GM10248 (cell line): ENCODE measurements at regions not wholly inside any gene's neighbourhood (a gene's known extent, or its start where the extent isn't known, plus 50 kb on each side); places are given as distances from the start of the nearest gene placed in this dataset.

Experiments used
- CTCF ChIA-PET: fragments of 300-600 bp; sonication (Branson Sonifier 250); formaldehyde crosslinking; extraction: SDS; loops from one replicate; lab custom pipeline; 2021; ENCODE audit warnings: antibody characterized with exemption; lab: Yijun Ruan, JAX
- POLR2A ChIA-PET: fragments of 350-650 bp; sonication (Branson Sonifier 250); formaldehyde crosslinking; extraction: SDS; loops from one replicate; lab custom pipeline; 2020; ENCODE audit warnings: antibody characterized with exemption; lab: Yijun Ruan, JAX
- DNase-seq: peaks from one replicate; pipeline ENCODE4 v3.0.0; 2012; ENCODE audit errors: extremely low spot score
- TF ChIP-seq, protein P1 (sequence below): IDR thresholded peaks from 2 replicates; pipeline ENCODE4 v1.5.1; 2012; ENCODE audit warnings: mild to moderate bottlenecking, low read depth; ENCODE audit errors: extremely low read depth, missing control alignments, control extremely low read depth

DNA sequence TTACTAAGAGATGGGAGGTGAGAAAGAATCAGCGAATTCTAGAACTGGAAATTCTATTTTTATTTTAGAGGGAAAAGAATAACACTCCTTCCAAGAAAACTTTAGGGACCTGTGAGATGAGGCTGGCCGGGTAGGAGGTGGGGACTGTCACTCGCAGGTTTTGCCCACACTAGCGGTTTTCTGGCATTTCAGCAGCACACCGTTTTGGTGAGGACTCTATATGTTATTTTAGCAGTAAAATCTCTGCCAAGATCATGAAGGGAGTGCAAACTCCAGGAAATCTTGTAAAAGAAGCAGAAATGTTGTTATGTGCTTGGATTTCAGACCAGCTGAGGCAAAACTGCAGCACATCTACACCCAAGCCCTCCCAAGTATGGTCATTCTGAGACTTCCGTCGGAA lies 470.6 kb downstream of the PSAT1 start:
- ChIA-PET POLR2A (no interaction called here), CTCF (no interaction called here)
- no peak for DNase-seq
- TF ChIP-seq, protein P1, sequence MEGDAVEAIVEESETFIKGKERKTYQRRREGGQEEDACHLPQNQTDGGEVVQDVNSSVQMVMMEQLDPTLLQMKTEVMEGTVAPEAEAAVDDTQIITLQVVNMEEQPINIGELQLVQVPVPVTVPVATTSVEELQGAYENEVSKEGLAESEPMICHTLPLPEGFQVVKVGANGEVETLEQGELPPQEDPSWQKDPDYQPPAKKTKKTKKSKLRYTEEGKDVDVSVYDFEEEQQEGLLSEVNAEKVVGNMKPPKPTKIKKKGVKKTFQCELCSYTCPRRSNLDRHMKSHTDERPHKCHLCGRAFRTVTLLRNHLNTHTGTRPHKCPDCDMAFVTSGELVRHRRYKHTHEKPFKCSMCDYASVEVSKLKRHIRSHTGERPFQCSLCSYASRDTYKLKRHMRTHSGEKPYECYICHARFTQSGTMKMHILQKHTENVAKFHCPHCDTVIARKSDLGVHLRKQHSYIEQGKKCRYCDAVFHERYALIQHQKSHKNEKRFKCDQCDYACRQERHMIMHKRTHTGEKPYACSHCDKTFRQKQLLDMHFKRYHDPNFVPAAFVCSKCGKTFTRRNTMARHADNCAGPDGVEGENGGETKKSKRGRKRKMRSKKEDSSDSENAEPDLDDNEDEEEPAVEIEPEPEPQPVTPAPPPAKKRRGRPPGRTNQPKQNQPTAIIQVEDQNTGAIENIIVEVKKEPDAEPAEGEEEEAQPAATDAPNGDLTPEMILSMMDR: no peak

DNA sequence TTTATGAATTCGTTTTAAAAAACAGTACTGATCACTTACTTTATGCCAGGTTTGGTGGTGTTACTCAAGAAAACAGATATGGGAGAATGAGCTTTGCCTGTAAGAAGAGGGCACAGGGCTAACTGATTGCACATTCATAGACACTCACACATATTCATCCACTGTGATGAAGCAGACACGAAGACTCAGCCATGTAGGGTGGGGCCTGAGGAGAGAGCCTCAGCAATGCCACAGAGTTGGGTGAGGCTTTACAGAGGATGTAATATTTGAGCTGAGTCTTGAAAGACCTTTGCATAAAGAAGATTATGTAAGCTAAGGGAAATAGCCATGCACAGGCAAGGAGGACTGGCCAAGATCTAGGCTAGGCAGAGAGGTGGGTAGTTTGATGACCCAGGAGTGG lies 472.8 kb downstream of the PSAT1 start:
- no peak for DNase-seq
- TF ChIP-seq, protein P1: no peak
- ChIA-PET CTCF (no interaction called here), POLR2A (no interaction called here)

DNA sequence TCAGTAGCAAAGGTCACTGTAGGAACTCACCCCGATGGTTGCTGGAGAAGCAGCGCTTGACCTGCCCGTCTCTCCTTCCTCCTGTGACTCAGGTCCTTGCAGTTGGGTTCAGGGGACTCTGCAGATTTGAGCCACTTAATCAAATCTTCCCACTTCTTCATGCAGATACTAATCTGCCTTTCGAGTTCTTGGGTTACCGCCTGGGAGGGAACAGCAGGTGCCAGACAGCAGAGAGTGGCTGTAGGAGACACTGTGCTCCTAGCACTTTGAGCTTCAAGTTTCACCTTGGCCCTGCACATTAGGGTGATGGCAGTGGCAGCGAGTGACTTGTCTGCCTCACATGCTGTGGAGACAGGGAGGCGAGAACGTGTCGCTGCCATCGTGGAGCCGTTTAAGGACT lies 478.3 kb downstream of the PSAT1 start:
- TF ChIP-seq, protein P1: no peak
- ChIA-PET CTCF (no interaction called here), POLR2A (no interaction called here)
- DNase-seq: no peak

DNA sequence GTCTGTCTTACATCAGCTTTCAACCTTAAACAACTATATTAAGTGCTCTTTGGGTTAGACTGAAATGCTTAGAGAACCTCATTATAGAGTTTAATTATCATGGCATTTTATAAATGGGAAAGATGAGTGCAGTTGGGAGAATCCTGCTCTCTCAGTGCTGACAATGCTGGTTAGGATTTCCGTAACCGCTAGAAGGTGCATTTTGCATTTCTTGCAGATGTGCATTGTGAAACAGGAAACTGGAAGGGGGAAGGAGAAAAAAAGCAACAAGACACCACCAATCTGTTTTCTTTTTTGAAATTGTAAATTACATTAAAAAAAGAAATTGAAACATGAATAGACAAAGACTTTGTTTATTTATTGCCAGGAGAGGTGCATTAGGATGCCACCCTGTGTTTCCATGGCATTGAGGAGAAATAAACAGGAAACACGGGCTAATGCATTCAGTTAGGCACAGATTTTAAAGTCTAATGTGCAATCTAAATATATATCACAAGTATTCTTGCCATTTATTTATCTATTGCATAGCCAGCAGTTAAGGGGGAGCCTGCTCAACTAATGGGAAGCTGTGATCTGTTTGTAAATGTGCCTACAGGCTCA lies 478.9 kb downstream of the PSAT1 start:
- ChIA-PET CTCF (interaction anchor here (1.4 kb wide), 1 partner anchor 12 kb away, joined by 4 read pairs; no protein-coding TSS in a partner anchor), POLR2A (no interaction called here)
- no peak for DNase-seq
- TF ChIP-seq, protein P1: no peak

DNA sequence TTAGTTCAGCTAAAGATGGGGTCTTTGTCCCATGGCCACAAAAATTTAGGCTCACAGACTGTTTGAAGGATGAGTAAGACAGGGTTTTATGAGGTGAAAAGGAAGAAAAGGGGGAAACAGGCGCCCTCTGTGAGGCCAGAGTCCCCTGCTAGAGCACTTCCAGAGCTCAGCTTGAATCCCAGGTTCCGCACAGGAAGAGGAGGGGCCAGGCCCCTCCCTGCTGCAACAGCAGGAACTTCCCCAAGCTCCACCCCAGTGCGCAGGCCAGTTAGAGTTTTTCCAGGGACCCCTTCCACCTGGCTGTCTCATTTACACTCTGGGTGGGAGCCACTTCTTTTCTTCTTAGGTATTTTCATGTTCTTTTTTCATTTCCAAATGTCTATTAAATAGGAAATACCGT lies 480.8 kb downstream of the PSAT1 start:
- ChIA-PET POLR2A (no interaction called here), CTCF (no interaction called here)
- DNase-seq: no peak
- TF ChIP-seq, protein P1: no peak

DNA sequence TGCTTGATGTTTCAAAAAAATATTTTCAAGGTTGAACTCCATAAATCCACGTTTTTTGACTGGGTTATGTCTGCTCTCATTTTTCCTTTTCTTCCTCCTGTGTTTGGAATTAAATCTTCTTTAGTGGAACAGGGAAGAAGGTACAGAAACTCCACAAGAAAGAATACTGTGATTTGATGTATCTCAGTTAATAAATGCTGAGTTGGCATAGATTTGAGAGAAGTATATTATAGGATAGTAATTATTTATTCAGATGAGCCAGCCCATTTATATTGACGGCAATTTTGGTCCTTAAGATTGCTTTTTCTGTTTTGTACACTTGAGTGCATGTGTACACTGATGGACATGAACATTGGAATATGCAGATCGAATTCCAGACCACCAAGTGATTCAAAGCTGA lies 481.4 kb downstream of the PSAT1 start:
- TF ChIP-seq, protein P1: no peak
- CTCF ChIA-PET: no interaction called here
- no peak for DNase-seq
- POLR2A ChIA-PET: no interaction called here
